NCI-H1694 treated with DMSO at 0.1 percent for 48 hours (cell line): ENCODE measurements at regions not wholly inside any gene's neighbourhood (a gene's known extent, or its start where the extent isn't known, plus 50 kb on each side); places are given as distances from the start of the nearest gene placed in this dataset.
"Not testable (repeated sequence)": the region's sequence is repeated elsewhere in the genome, so short reads cannot be mapped to it uniquely, and the experiment has no call there.

ENCODE experiments used
- DNase-seq: peaks from one replicate; lab custom pipeline; 2025; lab: John Stamatoyannopoulos, UW

DNA sequence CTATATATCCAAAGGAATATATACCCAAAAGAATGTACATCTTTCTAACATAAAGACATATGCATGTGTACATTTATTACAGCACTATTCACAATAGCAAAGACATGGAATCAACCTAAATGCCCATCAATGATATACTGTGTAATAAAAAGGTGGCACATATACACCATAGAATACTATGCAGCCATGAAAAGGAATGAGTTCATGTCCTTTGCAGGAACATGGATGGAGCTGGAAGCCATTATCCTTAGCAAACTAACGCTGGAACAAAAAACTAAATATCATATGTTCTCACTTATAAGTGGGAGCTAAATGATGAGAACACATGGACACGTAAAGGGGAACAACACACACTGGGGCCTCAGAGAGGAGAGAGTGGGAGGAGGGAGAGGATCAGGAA is 365.7 kb upstream of the FTMT start:
- DNase-seq = not testable (repeated sequence)

DNA sequence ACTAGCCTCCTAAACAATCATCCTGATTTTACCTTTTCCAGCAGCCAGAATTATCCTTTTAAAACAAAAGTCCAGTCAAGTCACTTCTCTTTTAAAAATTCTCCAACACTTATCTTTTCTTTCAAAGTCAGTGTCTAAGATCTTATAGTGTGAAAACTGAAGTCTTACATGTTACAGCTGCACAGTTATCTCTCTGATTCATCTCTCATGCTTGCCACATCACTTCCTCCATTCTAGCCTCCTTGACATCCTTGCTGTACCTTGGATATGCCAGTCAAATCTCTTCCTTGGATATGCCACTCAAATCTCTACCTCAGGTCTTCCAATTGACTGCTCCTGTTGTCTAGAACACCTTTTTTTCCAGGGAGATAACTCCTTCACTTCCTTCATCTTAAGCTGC is 361.7 kb upstream of the FTMT start:
- no peak for DNase-seq

GRCh38 chr5:121497176-121497575 is 354.5 kb upstream of the FTMT start:
- DNase-seq = no peak

DNA sequence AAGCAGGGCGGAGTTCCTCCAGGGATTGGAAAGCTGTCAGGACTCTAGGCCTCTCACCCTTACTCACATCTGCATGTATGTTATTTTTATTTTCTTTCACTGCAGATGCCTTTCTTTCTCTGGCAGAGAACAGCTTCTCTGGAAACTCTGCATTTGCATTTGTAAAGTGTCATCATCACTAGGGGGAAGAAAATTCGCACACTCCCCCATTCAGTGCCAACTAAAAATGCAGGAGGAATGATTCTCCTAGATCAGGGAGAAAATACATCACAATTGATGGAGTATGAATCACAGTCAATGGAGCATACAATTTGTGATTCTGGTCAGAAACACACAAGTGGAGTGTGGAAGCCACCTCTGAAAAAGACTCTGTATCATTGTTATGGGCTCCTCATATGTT is 351.4 kb upstream of the FTMT start:
- no peak for DNase-seq

DNA sequence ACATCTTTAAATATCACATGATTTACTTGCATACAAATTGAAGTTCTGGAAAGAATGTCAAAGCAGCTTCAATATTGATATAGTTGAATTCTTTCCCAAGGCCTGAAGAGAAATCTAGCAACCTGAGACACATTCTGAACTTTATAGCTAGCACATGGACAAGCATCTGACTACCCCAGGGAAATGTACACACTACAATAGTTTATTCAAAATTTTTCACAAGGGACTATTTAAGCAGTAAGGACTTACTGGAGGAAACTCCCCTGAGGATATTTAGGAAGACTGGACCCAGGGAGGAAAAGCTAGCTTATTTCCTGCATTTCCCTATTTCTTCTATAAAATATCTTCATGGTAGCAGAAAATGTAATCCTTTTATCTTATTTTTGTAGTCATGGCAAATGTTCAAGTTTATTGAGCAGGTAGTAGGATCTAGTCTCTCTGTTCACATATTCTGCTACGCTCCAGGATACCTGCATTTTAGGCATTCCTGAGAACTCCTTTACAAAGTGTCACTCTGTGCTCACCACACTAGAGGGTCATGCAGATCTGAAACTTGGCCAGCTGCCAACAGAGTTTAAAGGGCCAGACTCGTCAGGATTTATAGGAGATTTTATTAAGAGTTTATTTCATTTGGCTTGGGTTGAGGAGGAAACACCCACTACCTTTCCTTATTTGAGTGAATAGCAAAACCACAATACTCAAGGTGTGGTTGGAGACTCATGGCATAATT is 348.4 kb upstream of the FTMT start:
- DNase-seq = no peak

DNA sequence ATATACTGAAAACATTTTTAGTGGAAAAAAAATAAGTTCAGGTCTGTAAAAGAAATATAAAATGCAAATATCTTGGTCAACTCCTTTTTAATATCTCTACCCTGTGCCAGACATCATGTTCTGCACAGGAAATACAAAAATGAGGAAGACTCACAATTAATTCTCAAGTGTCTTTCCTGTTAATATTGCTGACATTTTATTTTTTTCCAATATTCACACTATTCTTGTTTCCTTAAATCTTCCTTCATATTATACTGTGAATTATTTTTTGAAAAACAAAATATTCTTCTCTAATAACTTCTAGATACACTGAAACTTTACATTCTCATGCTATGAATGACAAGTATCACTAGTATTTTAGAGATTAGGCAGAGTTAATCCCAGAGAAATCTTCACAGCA is 334.7 kb upstream of the FTMT start:
- no peak for DNase-seq

DNA sequence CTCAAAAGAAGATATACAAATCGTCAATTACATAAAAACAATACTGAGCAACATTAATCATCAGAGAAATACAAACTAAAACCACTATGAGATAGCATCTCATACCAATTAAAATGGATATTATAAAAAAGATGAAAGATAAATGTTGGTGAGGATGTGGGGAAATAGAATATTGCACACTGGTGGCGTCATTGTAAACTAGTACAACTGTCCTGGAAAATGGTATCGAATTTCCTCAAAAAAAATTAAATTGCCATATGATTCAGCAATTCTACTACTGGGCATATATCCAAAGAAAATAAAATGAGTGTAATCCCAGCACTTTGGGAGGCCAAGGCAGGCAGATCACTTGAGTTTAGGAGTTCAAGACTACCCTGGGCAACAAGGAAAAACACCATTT is 326.0 kb upstream of the FTMT start:
- no peak for DNase-seq

GRCh38 chr5:121526908-121527307 is 324.8 kb upstream of the FTMT start:
- no peak for DNase-seq

DNA sequence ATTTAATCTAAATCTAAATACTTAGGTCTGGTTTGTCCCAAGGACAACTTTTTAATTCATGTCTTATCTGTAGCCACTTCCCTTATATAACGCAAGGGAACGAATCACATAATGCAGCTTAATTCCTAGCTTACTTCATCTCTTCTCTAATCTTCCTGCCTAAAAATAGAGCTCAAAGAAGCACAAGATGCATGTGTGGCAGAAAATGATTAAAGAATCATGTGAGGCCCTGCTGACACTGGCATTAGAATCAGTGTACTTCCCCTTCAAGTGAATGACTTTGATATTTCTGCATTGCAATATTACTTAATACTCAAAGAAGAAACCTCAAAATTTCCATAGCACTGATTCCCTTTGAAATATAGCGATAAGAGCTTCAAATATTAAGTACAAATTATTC is 317.9 kb upstream of the FTMT start:
- no peak for DNase-seq

GRCh38 chr5:121550989-121551388 is 300.7 kb upstream of the FTMT start:
- DNase-seq = no peak

DNA sequence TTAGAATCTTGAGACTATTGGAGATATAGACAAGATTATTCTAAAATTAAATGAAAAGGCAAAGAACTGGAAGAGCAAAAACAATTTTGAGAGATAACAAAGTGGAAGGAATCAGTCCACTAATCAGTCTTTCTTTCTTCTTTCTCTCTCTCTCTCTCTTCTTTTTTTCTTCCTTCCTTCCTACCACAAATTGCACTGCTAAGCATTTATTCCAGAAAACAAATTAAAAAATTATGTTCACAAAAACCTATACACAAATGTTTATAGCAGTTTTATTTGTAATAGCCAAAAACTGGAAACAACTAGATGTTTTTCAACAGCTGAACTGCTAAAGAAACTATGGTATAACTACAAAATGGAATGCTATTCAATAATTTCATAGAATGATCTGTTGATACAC is 291.9 kb upstream of the FTMT start:
- no peak for DNase-seq

DNA sequence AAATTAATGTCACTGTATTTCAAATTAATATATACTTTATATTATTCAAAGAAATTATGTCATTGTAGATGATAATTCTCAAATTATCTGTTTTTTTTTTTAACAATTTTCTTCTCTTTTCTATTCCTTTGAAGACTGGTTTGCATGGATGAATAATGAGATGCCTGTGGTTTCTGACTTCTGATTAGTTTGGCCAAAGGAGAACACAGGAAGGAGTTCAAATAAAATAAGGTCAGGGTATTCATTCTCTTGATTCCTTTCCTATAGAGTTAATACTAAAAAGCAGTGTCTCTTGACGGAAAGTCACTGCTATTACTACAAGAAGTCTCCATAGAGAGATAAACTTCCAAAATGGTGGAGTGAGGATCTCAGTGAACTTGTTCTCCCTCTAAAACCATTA is 279.6 kb upstream of the FTMT start:
- no peak for DNase-seq

DNA sequence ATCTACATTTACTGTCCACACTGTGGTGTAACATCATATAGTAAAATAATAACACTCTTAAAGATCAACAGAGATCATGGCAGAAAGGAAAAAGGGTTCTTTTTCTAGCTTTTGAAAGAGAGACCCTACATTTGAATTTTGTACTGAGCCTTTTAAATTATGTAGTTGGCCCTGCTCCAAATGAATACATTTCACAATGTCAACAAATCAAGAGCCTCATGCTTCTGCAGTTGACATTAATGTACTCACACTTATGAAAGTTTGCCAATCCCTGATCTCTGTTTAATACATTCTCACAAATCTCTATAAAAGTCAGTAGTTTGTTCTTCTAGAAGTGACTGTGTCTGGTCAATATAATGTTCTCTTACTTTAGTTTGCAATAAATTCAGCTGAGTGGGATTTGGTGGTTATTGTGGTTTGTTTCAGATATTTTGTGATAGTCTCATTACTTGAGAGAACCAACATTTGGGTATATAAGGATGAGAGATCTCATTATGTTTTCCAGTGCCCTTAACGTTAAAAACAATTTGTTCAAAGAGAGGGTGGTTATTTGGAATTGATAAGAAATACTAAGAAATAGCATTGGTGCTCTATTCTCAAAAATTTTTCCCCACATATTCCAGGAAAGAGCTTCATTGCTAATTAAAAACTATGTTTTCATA is 277.8 kb upstream of the FTMT start:
- no peak for DNase-seq

GRCh38 chr5:121581588-121581987 is 270.1 kb upstream of the FTMT start:
- no peak for DNase-seq

DNA sequence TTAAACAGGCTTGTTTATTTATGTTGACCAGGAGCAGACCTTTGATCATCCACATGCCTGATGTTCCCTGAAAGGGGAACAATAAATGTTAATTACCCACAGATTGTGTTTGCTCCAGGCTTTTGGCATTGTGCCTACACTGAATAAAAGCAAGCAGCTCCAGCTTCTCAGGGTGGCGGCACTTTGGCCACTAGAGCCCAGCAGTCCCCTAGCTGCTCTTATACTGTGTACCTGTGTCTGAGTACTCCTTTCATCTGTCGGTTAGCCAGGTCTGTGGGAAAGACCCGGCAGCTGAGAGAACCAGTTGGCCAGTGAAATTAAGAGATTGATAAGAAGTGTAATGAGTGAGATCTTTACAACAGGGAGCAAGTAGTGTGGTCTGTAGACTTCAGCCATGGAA is 254.8 kb upstream of the FTMT start:
- DNase-seq = no peak

DNA sequence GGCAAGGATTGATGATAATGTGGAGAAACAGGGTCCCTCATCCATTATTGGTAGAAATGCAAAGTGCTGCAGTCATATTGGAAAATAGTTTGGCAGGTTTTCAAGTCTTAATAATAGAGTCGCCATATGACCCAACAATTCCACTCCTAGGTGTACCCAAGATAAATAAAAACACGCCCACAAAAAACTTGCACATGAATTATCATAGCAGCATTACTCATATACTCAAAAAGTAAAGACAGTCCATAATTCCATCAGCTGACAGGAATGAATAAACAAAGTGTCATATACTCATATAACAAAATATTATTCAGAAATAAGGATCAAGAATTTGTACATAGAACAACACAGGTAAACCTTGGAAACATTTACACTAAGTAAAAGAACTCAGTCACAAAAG is 242.9 kb upstream of the FTMT start:
- no peak for DNase-seq

GRCh38 chr5:121624035-121624434 is 227.6 kb upstream of the FTMT start:
- DNase-seq = no peak

GRCh38 chr5:121628783-121629182 is 222.9 kb upstream of the FTMT start:
- no peak for DNase-seq

- no peak for DNase-seq
Measured at GRCh38 chr5:121630402-121630801, 221.3 kb upstream of the FTMT start.

GRCh38 chr5:121634946-121635345 is 216.7 kb upstream of the FTMT start:
- no peak for DNase-seq

GRCh38 chr5:121638126-121638525 is 213.6 kb upstream of the FTMT start:
- no peak for DNase-seq

DNA sequence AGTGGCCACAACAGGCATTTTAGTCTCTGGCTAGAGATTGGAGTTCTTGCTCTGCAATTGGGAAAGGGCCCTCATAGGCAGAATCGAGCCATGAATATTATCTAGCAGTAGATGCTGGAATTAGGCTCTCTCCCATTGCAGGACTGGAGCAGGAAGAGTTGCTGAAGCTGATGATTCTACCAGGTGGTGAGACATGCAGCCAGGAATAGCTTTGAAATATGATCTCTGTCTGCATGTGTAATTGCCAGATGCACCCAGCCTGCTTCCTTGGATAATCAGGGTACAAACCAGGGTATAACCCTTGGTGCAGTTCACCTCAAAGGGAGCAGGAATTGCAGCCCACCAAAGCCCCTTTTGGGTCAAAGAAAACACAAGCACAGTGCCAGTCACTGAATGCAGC is 211.4 kb upstream of the FTMT start:
- peak; percentile 8 for DNase-seq

GRCh38 chr5:121658221-121658620 is 193.5 kb upstream of the FTMT start:
- no peak for DNase-seq

- no peak for DNase-seq
Measured at GRCh38 chr5:121660142-121660541, 191.5 kb upstream of the FTMT start.
